B cell (primary cell): ENCODE measurements at regions not wholly inside any gene's neighbourhood (a gene's known extent, or its start where the extent isn't known, plus 50 kb on each side); places are given as distances from the start of the nearest gene placed in this dataset.

Experiments used
- CTCF ChIP-seq: fragments of 200-600 bp; IDR thresholded peaks from one replicate; pipeline ENCODE4 v1.8.0; 2022; ENCODE audit warnings: antibody characterized with exemption, mild to moderate bottlenecking
- EZH2 ChIP-seq: IDR thresholded peaks from 2 replicates; pipeline ENCODE4 v1.6.1; 2012; ENCODE audit warnings: borderline replicate concordance, low read depth, mild to moderate bottlenecking, moderate library complexity, low read length; ENCODE audit not compliant: insufficient read depth, poor library complexity, severe bottlenecking

- TF ChIP-seq CTCF = no peak
- TF ChIP-seq EZH2 = no peak
These were observed 93.8 kb upstream of the MGMT start for GRCh38 chr10:129373231-129373630.
